ENCODE measurements at regions not wholly inside any gene's neighbourhood (a gene's known extent, or its start where the extent isn't known, plus 50 kb on each side); places are given as distances from the start of the nearest gene placed in this dataset.

- H3K4me3 ChIP-seq (ENCODE audit: low read length), result no peak overlapping the region
- TF ChIP-seq, protein P1, sequence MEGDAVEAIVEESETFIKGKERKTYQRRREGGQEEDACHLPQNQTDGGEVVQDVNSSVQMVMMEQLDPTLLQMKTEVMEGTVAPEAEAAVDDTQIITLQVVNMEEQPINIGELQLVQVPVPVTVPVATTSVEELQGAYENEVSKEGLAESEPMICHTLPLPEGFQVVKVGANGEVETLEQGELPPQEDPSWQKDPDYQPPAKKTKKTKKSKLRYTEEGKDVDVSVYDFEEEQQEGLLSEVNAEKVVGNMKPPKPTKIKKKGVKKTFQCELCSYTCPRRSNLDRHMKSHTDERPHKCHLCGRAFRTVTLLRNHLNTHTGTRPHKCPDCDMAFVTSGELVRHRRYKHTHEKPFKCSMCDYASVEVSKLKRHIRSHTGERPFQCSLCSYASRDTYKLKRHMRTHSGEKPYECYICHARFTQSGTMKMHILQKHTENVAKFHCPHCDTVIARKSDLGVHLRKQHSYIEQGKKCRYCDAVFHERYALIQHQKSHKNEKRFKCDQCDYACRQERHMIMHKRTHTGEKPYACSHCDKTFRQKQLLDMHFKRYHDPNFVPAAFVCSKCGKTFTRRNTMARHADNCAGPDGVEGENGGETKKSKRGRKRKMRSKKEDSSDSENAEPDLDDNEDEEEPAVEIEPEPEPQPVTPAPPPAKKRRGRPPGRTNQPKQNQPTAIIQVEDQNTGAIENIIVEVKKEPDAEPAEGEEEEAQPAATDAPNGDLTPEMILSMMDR (conservative IDR thresholded peaks at IDR 0.05; ENCODE audit: low read depth, low read length), result no peak
- DNase-seq (ENCODE audit: low read depth), result no peak
Observed at GRCh38 chr18:31258789-31259188, 59.2 kb upstream of the DSG1 start.

DNA sequence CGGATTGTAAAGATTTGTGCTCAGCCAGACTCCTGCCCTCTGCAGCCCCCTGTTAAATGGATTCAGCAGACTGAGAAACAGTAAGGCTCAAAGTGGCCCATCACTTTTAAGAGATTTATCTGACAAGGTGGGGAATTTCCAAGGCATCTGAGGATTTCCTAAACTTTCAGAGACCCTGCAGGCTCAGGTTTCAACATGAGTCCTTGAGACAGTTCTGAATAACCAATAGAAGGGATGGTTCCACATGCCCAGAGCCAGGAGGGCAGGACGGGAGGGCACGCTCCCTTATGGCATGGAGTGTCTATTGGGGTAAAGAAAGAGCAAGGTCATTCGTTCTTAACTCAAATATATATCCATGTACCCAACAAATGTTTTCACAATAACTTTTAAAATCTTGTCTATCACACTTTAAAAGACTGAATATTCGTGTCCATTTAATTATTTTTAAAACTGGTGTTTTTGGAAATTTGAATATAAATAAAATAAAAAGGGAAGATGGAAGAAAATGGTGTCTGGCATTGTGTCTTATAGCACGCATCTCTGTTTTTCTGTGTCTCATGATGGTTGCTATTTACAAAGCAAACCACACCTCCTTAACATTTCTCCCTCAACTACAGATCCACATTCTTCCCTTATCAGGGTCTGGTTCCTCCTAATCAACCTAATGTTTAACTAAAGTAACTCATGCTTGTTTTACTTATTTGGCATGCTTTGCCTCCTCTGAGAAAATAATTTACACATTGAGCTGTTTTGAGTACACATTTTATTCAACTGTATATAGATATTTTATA is 56.0 kb upstream of the DSG1 start:
- no peak overlapping the region for H3K4me3 ChIP-seq (ENCODE audit: low read length)
- TF ChIP-seq, protein P1 (conservative IDR thresholded peaks at IDR 0.05; ENCODE audit: low read depth, low read length), result no peak
- no peak for DNase-seq (ENCODE audit: low read depth)

- no peak for DNase-seq (ENCODE audit: low read depth)
Observed at GRCh38 chr18:31267823-31268481, 50.0 kb upstream of the DSG1 start.

More at GRCh38 chr18:31267823-31268481, 50.0 kb upstream of the DSG1 start:
- no peak overlapping the region for H3K4me3 ChIP-seq (ENCODE audit: low read length)
- TF ChIP-seq, protein P1 (conservative IDR thresholded peaks at IDR 0.05; ENCODE audit: low read depth, low read length), result no peak

Data from retinal pigment epithelial cell (primary cell).